SK-N-MC (cell line): ENCODE measurements at regions not wholly inside any gene's neighbourhood (a gene's known extent, or its start where the extent isn't known, plus 50 kb on each side); places are given as distances from the start of the nearest gene placed in this dataset.

Experiments
- EZH2 ChIP-seq: fragments of 200-600 bp; sonication (generic); IDR thresholded peaks from one replicate; pipeline ENCODE4 v1.6.1; 2017; ENCODE audit warnings: antibody characterized with exemption
- POLR2AphosphoS5 ChIP-seq: IDR thresholded peaks from 2 replicates; pipeline ENCODE4 v1.6.1; 2012; ENCODE audit warnings: mild to moderate bottlenecking, low read depth, low read length, borderline replicate concordance

GRCh38 chr2:58541511-58541910 lies 300.4 kb upstream of the FANCL start:
- TF ChIP-seq POLR2AphosphoS5: no peak
- no peak for TF ChIP-seq EZH2
